ENCODE measurements at regions not wholly inside any gene's neighbourhood (a gene's known extent, or its start where the extent isn't known, plus 50 kb on each side); places are given as distances from the start of the nearest gene placed in this dataset.

DNA sequence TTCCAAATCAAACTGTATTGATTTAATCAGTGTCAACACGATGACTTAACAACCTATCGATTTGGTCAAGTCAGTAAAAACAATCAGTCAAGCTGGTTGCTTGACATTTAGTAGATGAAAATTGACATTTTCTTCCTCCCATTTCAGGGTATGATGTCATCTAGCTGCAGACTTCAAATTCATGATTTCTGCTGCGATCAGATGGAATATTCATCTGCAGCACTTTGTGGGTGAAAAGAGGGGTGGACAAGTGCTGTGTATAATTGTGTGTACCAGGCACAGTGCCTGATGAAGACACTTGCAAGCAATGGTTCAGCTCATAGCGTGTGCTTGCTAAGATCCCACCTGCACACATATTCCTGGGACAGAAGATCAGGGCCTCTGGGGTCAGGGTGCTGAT lies 479.8 kb downstream of the DISC1 start:
- Histone ChIP-seq H3K27me3 (ENCODE audit: control insufficient read depth, insufficient read depth, low read length) (no peaks in the 10 kb centered on the region), H3K9me3 (ENCODE audit: control insufficient read depth, insufficient read depth, low read depth, low read length) (no peaks in the 10 kb centered on the region), H3K4me3 (ENCODE audit: low read depth in 2 of 2, low read length in 2 of 2) (no peak overlapping the region), H3K27ac (ENCODE audit: low read length) (no peak overlapping the region), H3K4me1 (ENCODE audit: control insufficient read depth, insufficient read depth, low read length) (no peaks in the 10 kb centered on the region), H3K36me3 (ENCODE audit: control insufficient read depth, insufficient read depth, low read length) (no peaks in the 10 kb centered on the region)
- POLR2A ChIA-PET: no interaction called here
- no TSS peak for BruUV-seq (replicated peaks)
- in situ Hi-C loops (cut with HindIII; ENCODE audit: low pct_unique_long_range_greater_than_20kb, low sequenced_read_pairs): no loop called here
- TF ChIP-seq SIN3A (IDR thresholded peaks at IDR 0.05; ENCODE audit: borderline replicate concordance, insufficient read depth, low read depth, low read length): no peak
- TF ChIP-seq TCF7L2 (IDR thresholded peaks at IDR 0.05; ENCODE audit: low read depth, low read length): no peak
- TF ChIP-seq CTCF (IDR thresholded peaks at IDR 0.05): no peak
- no peak for TF ChIP-seq POLR2AphosphoS5 (IDR thresholded peaks at IDR 0.05; ENCODE audit: low read depth, low read length)
- no peak for TF ChIP-seq REST (IDR thresholded peaks at IDR 0.05; ENCODE audit: insufficient read depth in 1 of 2, low read depth in 2 of 2, low read length in 1 of 2)
- DNase-seq (ENCODE audit: low read depth, low spot score): no peak
- intact Hi-C loops (cut with micrococcal nuclease; ENCODE audit: unreplicated experiment): no loop called here
- ATAC-seq: no peak
- CTCF ChIA-PET: interaction anchor here (0.7 kb wide), 1 partner anchor 574 kb away, joined by 3 read pairs; no protein-coding TSS in a partner anchor

DNA sequence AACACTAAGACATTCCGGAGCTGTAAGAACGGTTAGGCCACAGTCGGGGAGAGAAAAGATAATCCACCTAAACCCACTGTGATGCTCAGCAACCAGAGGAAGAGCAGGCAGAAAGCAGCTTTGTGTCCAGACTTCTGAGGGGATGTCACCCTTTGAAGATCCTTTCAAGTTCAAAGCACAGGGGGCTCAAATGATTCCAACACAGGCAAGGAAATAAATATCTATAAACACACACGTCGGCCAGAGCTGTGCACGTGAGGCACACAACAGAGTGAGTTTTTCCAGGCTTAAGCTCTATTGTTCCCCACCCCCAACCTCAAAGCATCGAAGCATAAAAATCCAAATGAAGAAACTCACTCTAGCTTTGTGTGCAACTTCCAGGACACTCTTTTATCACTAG lies 479.0 kb downstream of the DISC1 start:
- ATAC-seq (no peak), DNase-seq (ENCODE audit: low read depth, low spot score) (no peak)
- TF ChIP-seq SIN3A (IDR thresholded peaks at IDR 0.05; ENCODE audit: borderline replicate concordance, insufficient read depth, low read depth, low read length): no peak
- no peak for TF ChIP-seq POLR2AphosphoS5 (IDR thresholded peaks at IDR 0.05; ENCODE audit: low read depth, low read length)
- ChIA-PET POLR2A (no interaction called here), CTCF (no interaction called here)
- Histone ChIP-seq H3K27me3 (ENCODE audit: control insufficient read depth, insufficient read depth, low read length) (no peaks in the 10 kb centered on the region), H3K27ac (ENCODE audit: low read length) (no peak overlapping the region), H3K4me1 (ENCODE audit: control insufficient read depth, insufficient read depth, low read length) (no peaks in the 10 kb centered on the region), H3K36me3 (ENCODE audit: control insufficient read depth, insufficient read depth, low read length) (no peaks in the 10 kb centered on the region), H3K9me3 (ENCODE audit: control insufficient read depth, insufficient read depth, low read depth, low read length) (no peaks in the 10 kb centered on the region), H3K4me3 (ENCODE audit: low read depth in 2 of 2, low read length in 2 of 2) (no peak overlapping the region)
- intact Hi-C loops (cut with micrococcal nuclease; ENCODE audit: unreplicated experiment) (no loop called here), in situ Hi-C loops (cut with HindIII; ENCODE audit: low pct_unique_long_range_greater_than_20kb, low sequenced_read_pairs) (no loop called here)
- BruUV-seq (replicated peaks): no TSS peak

- Histone ChIP-seq H3K27me3 (ENCODE audit: control insufficient read depth, insufficient read depth, low read length) (no peaks in the 10 kb centered on the region), H3K4me3 (ENCODE audit: low read depth in 2 of 2, low read length in 2 of 2) (no peak overlapping the region), H3K4me1 (ENCODE audit: control insufficient read depth, insufficient read depth, low read length) (no peaks in the 10 kb centered on the region), H3K27ac (ENCODE audit: low read length) (no peak overlapping the region), H3K36me3 (ENCODE audit: control insufficient read depth, insufficient read depth, low read length) (no peaks in the 10 kb centered on the region), H3K9me3 (ENCODE audit: control insufficient read depth, insufficient read depth, low read depth, low read length) (no peaks in the 10 kb centered on the region)
- DNase-seq (ENCODE audit: low read depth, low spot score): no peak
- TF ChIP-seq POLR2AphosphoS5 (IDR thresholded peaks at IDR 0.05; ENCODE audit: low read depth, low read length) (no peak), TCF7L2 (IDR thresholded peaks at IDR 0.05; ENCODE audit: low read depth, low read length) (no peak), REST (IDR thresholded peaks at IDR 0.05; ENCODE audit: insufficient read depth in 1 of 2, low read depth in 2 of 2, low read length in 1 of 2) (no peak), SIN3A (IDR thresholded peaks at IDR 0.05; ENCODE audit: borderline replicate concordance, insufficient read depth, low read depth, low read length) (no peak), CTCF (IDR thresholded peaks at IDR 0.05) (no peak)
- in situ Hi-C loops (cut with HindIII; ENCODE audit: low pct_unique_long_range_greater_than_20kb, low sequenced_read_pairs) (no loop called here), intact Hi-C loops (cut with micrococcal nuclease; ENCODE audit: unreplicated experiment) (no loop called here)
- BruUV-seq (replicated peaks): no TSS peak
- ChIA-PET CTCF (no interaction called here), POLR2A (no interaction called here)
- no peak for ATAC-seq
These were observed 474.6 kb downstream of the DISC1 start for GRCh38 chr1:232101231-232101630.
